SK-N-SH treated with all-trans-retinoic acid at 6 μM for 48 hours (cell line): ENCODE measurements at regions not wholly inside any gene's neighbourhood (a gene's known extent, or its start where the extent isn't known, plus 50 kb on each side); places are given as distances from the start of the nearest gene placed in this dataset.

Source experiments
- ATAC-seq: fragments of 200-7000 bp; cut with Tn5 transposase; 3 replicates; pipeline ENCODE4 v1.9.1; 2020; ENCODE audit warnings: mild to moderate bottlenecking, moderate library complexity
- ARNTL ChIP-seq: fragments of 450-650 bp; formaldehyde crosslinking; IDR thresholded peaks from 2 replicates; pipeline ENCODE4 v1.5.0; 2020; ENCODE audit warnings: low read depth, mild to moderate bottlenecking, moderate library complexity, borderline replicate concordance
- BACH2 ChIP-seq: fragments of 250-450 bp; sonication (Bioruptor Pico); IDR thresholded peaks from 2 replicates; pipeline ENCODE4 v1.9.0; 2021; ENCODE audit warnings: mild to moderate bottlenecking, borderline replicate concordance
- CSDC2 ChIP-seq: fragments of 250-450 bp; sonication (Bioruptor Pico); IDR thresholded peaks from 2 replicates; pipeline ENCODE4 v1.5.0; 2020; ENCODE audit warnings: mild to moderate bottlenecking, moderate library complexity
- CSRNP3 ChIP-seq: fragments of 250-450 bp; sonication (Bioruptor Pico); IDR thresholded peaks from 2 replicates; pipeline ENCODE4 v1.5.1; 2021; ENCODE audit warnings: mild to moderate bottlenecking, moderate library complexity
- ESRRG ChIP-seq: fragments of 250-450 bp; sonication (Bioruptor Pico); IDR thresholded peaks from 2 replicates; pipeline ENCODE4 v1.6.1; 2021; ENCODE audit warnings: mild to moderate bottlenecking
- GLIS3 ChIP-seq: fragments of 250-450 bp; sonication (Bioruptor Pico); IDR thresholded peaks from 2 replicates; pipeline ENCODE4 v1.5.0; 2020; ENCODE audit warnings: mild to moderate bottlenecking, moderate library complexity
- ISL1 ChIP-seq: fragments of 250-450 bp; sonication (Bioruptor Pico); IDR thresholded peaks from 2 replicates; pipeline ENCODE4 v2.1.2; 2022; ENCODE audit warnings: mild to moderate bottlenecking, moderate library complexity
- PATZ1 ChIP-seq: fragments of 250-450 bp; sonication (Bioruptor Pico); IDR thresholded peaks from 2 replicates; pipeline ENCODE4 v1.8.0; 2020; ENCODE audit warnings: mild to moderate bottlenecking, moderate library complexity, borderline replicate concordance
- POU6F1 ChIP-seq: fragments of 250-450 bp; sonication (Bioruptor Pico); IDR thresholded peaks from 2 replicates; pipeline ENCODE4 v1.8.0; 2021; ENCODE audit warnings: low read depth, mild to moderate bottlenecking, moderate library complexity, borderline replicate concordance
- PPARA ChIP-seq: fragments of 250-450 bp; sonication (Bioruptor Pico); IDR thresholded peaks from 2 replicates; pipeline ENCODE4 v1.5.0; 2020; ENCODE audit warnings: mild to moderate bottlenecking, borderline replicate concordance
- RARB ChIP-seq: fragments of 250-450 bp; sonication (Bioruptor Pico); IDR thresholded peaks from 2 replicates; pipeline ENCODE4 v1.8.0; 2021; ENCODE audit warnings: mild to moderate bottlenecking, moderate library complexity
- SNAI2 ChIP-seq: fragments of 250-450 bp; sonication (Bioruptor Pico); IDR thresholded peaks from 2 replicates; pipeline ENCODE4 v1.5.0; 2020; ENCODE audit warnings: mild to moderate bottlenecking, moderate library complexity
- TCF4 ChIP-seq: fragments of 250-450 bp; sonication (Bioruptor Pico); IDR thresholded peaks from 2 replicates; pipeline ENCODE4 v1.8.0; 2021; ENCODE audit warnings: mild to moderate bottlenecking, moderate library complexity, borderline replicate concordance
- TOX ChIP-seq: fragments of 250-450 bp; sonication (Bioruptor Pico); IDR thresholded peaks from 2 replicates; pipeline ENCODE4 v1.8.0; 2021; ENCODE audit warnings: mild to moderate bottlenecking, moderate library complexity, borderline replicate concordance
- TSHZ2 ChIP-seq: fragments of 250-450 bp; sonication (Bioruptor Pico); IDR thresholded peaks from 2 replicates; pipeline ENCODE4 v1.5.0; 2020; ENCODE audit warnings: mild to moderate bottlenecking, moderate library complexity
- ZFP3 ChIP-seq: fragments of 250-450 bp; sonication (Bioruptor Pico); IDR thresholded peaks from 2 replicates; pipeline ENCODE4 v1.5.0; 2020; ENCODE audit warnings: mild to moderate bottlenecking, moderate library complexity
- ZFP30 ChIP-seq: fragments of 450-650 bp; formaldehyde crosslinking; IDR thresholded peaks from 2 replicates; pipeline ENCODE4 v1.5.0; 2022; ENCODE audit warnings: mild to moderate bottlenecking, moderate library complexity
- ZNF565 ChIP-seq: fragments of 450-650 bp; formaldehyde crosslinking; conservative IDR thresholded peaks from 2 replicates; pipeline ENCODE4 v1.5.0; 2020; ENCODE audit warnings: low read depth, mild to moderate bottlenecking, moderate library complexity

DNA sequence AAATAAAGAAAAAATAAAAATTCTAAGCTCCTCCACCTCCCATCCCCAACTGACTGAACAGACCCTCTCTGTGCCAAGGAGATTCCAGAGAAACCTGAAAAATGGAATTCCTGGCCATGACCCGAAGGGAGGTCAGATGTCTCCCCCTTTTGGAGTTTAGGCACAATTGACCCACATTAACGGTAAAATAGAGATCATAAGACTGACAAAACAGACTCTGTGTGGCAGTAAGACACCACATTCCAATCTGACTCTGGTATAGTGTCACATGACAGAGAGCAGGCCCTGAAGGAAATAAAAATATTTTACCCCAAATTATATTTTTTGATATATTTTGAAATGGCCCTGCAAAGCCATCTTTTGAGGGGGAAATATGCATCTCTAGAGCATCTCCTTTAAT lies 115.1 kb upstream of the ZKSCAN2 start:
- ATAC-seq = no peak
- TF ChIP-seq CSRNP3 (CRISPR knock-in tag) (no peak), ESRRG (CRISPR knock-in tag) (no peak), PPARA (CRISPR knock-in tag) (no peak), ARNTL (no peak), RARB (no peak), TSHZ2 (no peak), TOX (no peak)

DNA sequence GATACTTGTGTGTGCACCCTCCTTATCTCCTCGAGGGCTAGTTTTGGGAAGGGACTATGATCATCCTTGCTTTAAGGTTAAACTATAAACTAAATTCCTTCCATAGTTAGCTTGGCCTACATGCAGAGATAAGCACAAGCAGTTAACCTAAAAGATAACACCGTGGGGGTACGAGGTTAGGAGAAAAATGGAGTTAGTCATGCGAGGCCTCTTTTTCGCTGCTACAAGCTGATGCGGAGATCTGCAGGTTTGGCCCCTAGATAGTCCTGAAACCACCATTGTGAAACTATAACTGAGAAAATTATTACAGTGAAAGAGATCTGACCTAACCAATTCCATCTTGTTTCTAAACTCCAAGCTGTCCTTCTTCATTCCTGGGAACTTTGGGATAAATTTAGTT lies 113.7 kb upstream of the ZKSCAN2 start:
- TF ChIP-seq ZFP30 (CRISPR knock-in tag) (no peak), PATZ1 (CRISPR knock-in tag) (no peak), POU6F1 (CRISPR knock-in tag) (no peak), ZFP3 (no peak), ZNF565 (CRISPR knock-in tag) (no peak), TCF4 (CRISPR knock-in tag) (no peak), BACH2 (CRISPR knock-in tag) (no peak), GLIS3 (CRISPR knock-in tag) (no peak), ISL1 (no peak), SNAI2 (CRISPR knock-in tag) (no peak), CSDC2 (CRISPR knock-in tag) (no peak), CSRNP3 (CRISPR knock-in tag) (no peak), TSHZ2 (no peak)
- ATAC-seq = no peak

GRCh38 chr16:25370541-25370940 lies 112.9 kb upstream of the ZKSCAN2 start:
- no peak for ATAC-seq
- TF ChIP-seq PPARA (CRISPR knock-in tag) = no peak
- no peak for TF ChIP-seq TCF4 (CRISPR knock-in tag)
- no peak for TF ChIP-seq ZNF565 (CRISPR knock-in tag)
